K562 (cell line): ENCODE measurements at regions not wholly inside any gene's neighbourhood (a gene's known extent, or its start where the extent isn't known, plus 50 kb on each side); places are given as distances from the start of the nearest gene placed in this dataset.

Experiments used
- ATAC-seq: fragments of 200-7000 bp; cut with Tn5 transposase; 3 replicates; pipeline ENCODE4 v1.9.1; 2020; ENCODE audit warnings: moderate library complexity
- BruUV-seq: library from RNA; stranded (reverse); fragments of 400-500 nt; replicated peaks from 2 replicates; lab custom pipeline; 2021; lab: Mats Ljungman, UMichigan
- CTCF ChIA-PET: fragments of 300-600 bp; formaldehyde crosslinking; extraction: SDS; loops from one replicate; lab custom pipeline; 2021; ENCODE audit warnings: low intra/inter-chr PET ratio; lab: Yijun Ruan, JAX
- POLR2A ChIA-PET: fragments of 300-600, 350-650 bp; sonication (Branson Sonifier 250); formaldehyde crosslinking; extraction: SDS; loops from one replicate; lab custom pipeline; 2021; ENCODE audit warnings: antibody characterized with exemption, inconsistent platforms; lab: Yijun Ruan, JAX
- DNase-seq, 4 experiments: peaks; one replicate each; pipeline versions ENCODE4 v3.0.0 to v3.0.0-alpha.2; 2011 to 2018; ENCODE audit warnings: low spot score in 3 of 4, mixed read lengths in 3 of 4; ENCODE audit errors: extremely low read depth in 1 of 4
- FAIRE-seq: peaks from 2 replicates; lab custom pipeline; 2011; peaks lifted over from hg19 to GRCh38; lab: Jason Lieb, UNC
- H2AFZ ChIP-seq: 2 replicates; pipeline ENCODE4 v1.6.0; 2011; ENCODE audit warnings: low read depth, low read length, control low read depth, inconsistent platforms
- H3K27ac ChIP-seq: fragments of 200-600 bp; 3 replicates; pipeline ENCODE4 v1.8.0; 2011; ENCODE audit warnings: low read depth, mild to moderate bottlenecking, control low read depth, inconsistent platforms, low read length, moderate library complexity, mixed read lengths; ENCODE audit errors: extremely low read depth
- H3K27me3 ChIP-seq, 2 experiments: fragments of 300-600 bp in 1 of 2; 2 replicates in 1 of 2; 3 replicates in 1 of 2; pipeline versions ENCODE4 v1.6.0 to v1.8.0; 2011; ENCODE audit warnings: inconsistent platforms in 2 of 2, low read length in 2 of 2, mild to moderate bottlenecking in 1 of 2, mixed read lengths in 1 of 2, moderate library complexity in 1 of 2; ENCODE audit not compliant: control insufficient read depth in 2 of 2, insufficient read depth in 2 of 2
- H3K36me3 ChIP-seq: fragments of 300-600 bp; 3 replicates; pipeline ENCODE4 v1.8.0; 2011; ENCODE audit warnings: mild to moderate bottlenecking, low read length, inconsistent platforms; ENCODE audit not compliant: control insufficient read depth, insufficient read depth
- H3K4me1 ChIP-seq, 2 experiments: fragments of 200-600 bp in 1 of 2; replicated peaks in 1 of 2; 2 replicates in 1 of 2; 3 replicates in 1 of 2; pipeline versions ENCODE4 v1.5.1 to v1.8.0; 2011; ENCODE audit warnings: inconsistent platforms in 2 of 2, low read length in 2 of 2, mild to moderate bottlenecking in 1 of 2, mixed read lengths in 1 of 2, moderate library complexity in 1 of 2; ENCODE audit not compliant: control insufficient read depth in 2 of 2, insufficient read depth in 2 of 2
- H3K4me2 ChIP-seq: 2 replicates; pipeline ENCODE4 v1.6.1; 2011; ENCODE audit warnings: low read length, control low read depth, inconsistent platforms, mixed read lengths; ENCODE audit not compliant: insufficient read depth
- H3K4me3 ChIP-seq: fragments of 200-600 bp; sonication (generic), shearing (Covaris generic); 2 replicates; pipeline ENCODE4 v1.5.1; 2016; ENCODE audit warnings: control low read depth, inconsistent platforms
- H3K79me2 ChIP-seq: fragments of 200-600 bp; 3 replicates; pipeline ENCODE4 v1.8.0; 2011; ENCODE audit warnings: low read length, inconsistent platforms; ENCODE audit not compliant: control insufficient read depth, insufficient read depth
- H3K9ac ChIP-seq, 2 experiments: 2 replicates each; pipeline versions ENCODE4 v1.6.0 to v1.6.1; 2011; ENCODE audit warnings: low read depth in 2 of 2, low read length in 2 of 2, control low read depth in 1 of 2, inconsistent platforms in 1 of 2, mild to moderate bottlenecking in 1 of 2, mixed read lengths in 1 of 2; ENCODE audit not compliant: insufficient read depth in 1 of 2
- H3K9me1 ChIP-seq: one replicate; pipeline ENCODE4 v1.6.0; 2011; ENCODE audit warnings: inconsistent platforms, mild to moderate bottlenecking, low read length, moderate library complexity; ENCODE audit not compliant: control insufficient read depth, insufficient read depth
- H3K9me3 ChIP-seq: replicated peaks from 2 replicates; pipeline ENCODE4 v1.5.1; 2011; ENCODE audit warnings: low read depth, low read length, inconsistent platforms; ENCODE audit not compliant: control insufficient read depth, insufficient read depth
- H4K20me1 ChIP-seq: replicated peaks from 2 replicates; pipeline ENCODE4 v1.6.1; 2011; ENCODE audit warnings: low read length, inconsistent platforms, mixed read lengths; ENCODE audit not compliant: control insufficient read depth, insufficient read depth
- ADNP ChIP-seq: fragments of 200-800 bp; sonication (Bioruptor generic); IDR thresholded peaks from 2 replicates; pipeline ENCODE4 v1.6.1; 2016; ENCODE audit warnings: missing genetic modification characterization, missing compliant biosample characterization
- ARID2 ChIP-seq: fragments of 450-650 bp; IDR thresholded peaks from 2 replicates; pipeline ENCODE4 v1.6.1; 2017; ENCODE audit warnings: antibody characterized with exemption, mild to moderate bottlenecking
- BRCA1 ChIP-seq, 2 experiments: fragments of 450-650 bp in 1 of 2; sonication (generic) in 1 of 2; formaldehyde crosslinking in 1 of 2; IDR thresholded peaks; 2 replicates each; pipeline versions ENCODE4 v1.5.0 to v1.6.1; 2017 to 2020; ENCODE audit warnings: mild to moderate bottlenecking in 1 of 2, missing genetic modification reagents in 1 of 2
- DNMT1 ChIP-seq: fragments of 450-650 bp; IDR thresholded peaks from 2 replicates; pipeline ENCODE4 v1.6.1; 2016; ENCODE audit warnings: antibody characterized with exemption, mild to moderate bottlenecking
- E2F8 ChIP-seq: fragments of 450-650 bp; IDR thresholded peaks from 2 replicates; pipeline ENCODE4 v1.7.1; 2018; ENCODE audit warnings: mild to moderate bottlenecking, low read depth; ENCODE audit not compliant: partially characterized antibody
- ETS2 ChIP-seq: IDR thresholded peaks from 2 replicates; pipeline ENCODE4 v1.6.1; 2016; ENCODE audit warnings: borderline replicate concordance, missing genetic modification characterization, mild to moderate bottlenecking, moderate library complexity, missing compliant biosample characterization; ENCODE audit not compliant: poor library complexity, severe bottlenecking
- GATAD2A ChIP-seq: fragments of 450-650 bp; IDR thresholded peaks from 2 replicates; pipeline ENCODE4 v1.6.1; 2017
- PPARD ChIP-seq: fragments of 250-450 bp; sonication (Bioruptor Pico); IDR thresholded peaks from 2 replicates; pipeline ENCODE4 v1.8.0; 2022; ENCODE audit warnings: inconsistent platforms, mild to moderate bottlenecking, moderate library complexity
- PTBP1 ChIP-seq: fragments of 200-400 bp; formaldehyde crosslinking; IDR thresholded peaks from 2 replicates; pipeline ENCODE4 v1.6.1; 2017; ENCODE audit warnings: low read depth, low read length
- RBBP5 ChIP-seq: fragments of 200-600 bp; sonication (generic); IDR thresholded peaks from 2 replicates; pipeline ENCODE4 v1.6.1; 2012; ENCODE audit warnings: borderline replicate concordance, mild to moderate bottlenecking, low read length, control low read depth, inconsistent platforms; ENCODE audit not compliant: insufficient read depth, poor library complexity, severe bottlenecking
- SMAD1 ChIP-seq: fragments of 150-350 bp; IDR thresholded peaks from 2 replicates; pipeline ENCODE4 v1.6.1; 2014; ENCODE audit warnings: low read length, low read depth; ENCODE audit not compliant: partially characterized antibody
- TFAP4 ChIP-seq: sonication (generic); formaldehyde crosslinking; IDR thresholded peaks from 2 replicates; pipeline ENCODE4 v1.8.0; 2022; ENCODE audit warnings: missing genetic modification reagents, mild to moderate bottlenecking, moderate library complexity, borderline replicate concordance
- TSHZ1 ChIP-seq: fragments of 250-450 bp; sonication (Bioruptor Pico); IDR thresholded peaks from 2 replicates; pipeline ENCODE4 v1.4.0; 2020; ENCODE audit warnings: mild to moderate bottlenecking, moderate library complexity
- WGBS: fragments of 100-300 bp; shearing (Covaris generic); methylation state at CpG from one replicate; pipeline ENCODE4 v1.1.6; 2016; ENCODE audit warnings: low coverage, mixed read lengths; ENCODE audit not compliant: insufficient coverage; ENCODE audit errors: missing lambda C conversion rate; 5-methylcytosine and 5-hydroxymethylcytosine counted together
- in situ Hi-C: fragments of 300-500 bp; cut with MboI; formaldehyde crosslinking; loops from 4 replicates; pipeline ENCODE4 v1.15.0; 2018; ENCODE audit warnings: inconsistent platforms, mixed read lengths
- intact Hi-C: fragments of 100-400 bp; cut with micrococcal nuclease; formaldehyde crosslinking; loops from 2 replicates; pipeline ENCODE4 v1.14.2; 2022

GRCh38 chr2:58480141-58480540 is 239.0 kb upstream of the FANCL start (continued):
- TF ChIP-seq ADNP (tag) (no peak), ARID2 (no peak), PTBP1 (no peak), DNMT1 (no peak), GATAD2A (no peak), RBBP5 (no peak)

GRCh38 chr2:58479535-58480140 is 238.5 kb upstream of the FANCL start:
- Histone ChIP-seq H3K9ac (no peak overlapping the region), H3K27me3 (no peaks in the 10 kb centered on the region), H3K9me3 (no peaks in the 10 kb centered on the region), H3K9me1 (no peaks in the 10 kb centered on the region), H3K27ac (no peak overlapping the region), H3K79me2 (no peaks in the 10 kb centered on the region), H2AFZ (no peak overlapping the region), H3K36me3 (no peaks in the 10 kb centered on the region), H3K4me1 (no peaks in the 10 kb centered on the region), H3K4me3 (no peak overlapping the region), H3K4me2 (no peak overlapping the region), H4K20me1 (no peaks in the 10 kb centered on the region)
- ChIA-PET POLR2A (interaction anchor here (0.6 kb wide), 1 partner anchor 24 kb away, joined by 4 read pairs; no protein-coding TSS in a partner anchor), CTCF (no interaction called here)
- no TSS peak for BruUV-seq
- FAIRE-seq: no peak
- intact Hi-C loops (no loop called here), in situ Hi-C loops (no loop called here)
- ATAC-seq: no peak
- 3% methylated on average over 12 of the region's 12 CpGs for WGBS
- no peak for DNase-seq
- TF ChIP-seq BRCA1 (IDR thresholded peaks at IDR 0.05): no peak
- no peak for TF ChIP-seq BRCA1 (CRISPR knock-in tag; IDR thresholded peaks at IDR 0.05)
- TF ChIP-seq TSHZ1 (CRISPR knock-in tag): no peak
- no peak for TF ChIP-seq ETS2 (tag)
- no peak for TF ChIP-seq PPARD (CRISPR knock-in tag)
- no peak for TF ChIP-seq E2F8
- no peak for TF ChIP-seq TFAP4 (CRISPR knock-in tag)
- no peak for TF ChIP-seq SMAD1
